Stimulated activated naive B cell treated with anti-CD40 and anti-IgM and Interleukin-4, amounts not matched to agents 10 μg/mL and 1 μg/mL and 100 μg/mL, for 72 hours (primary cell): ENCODE measurements at regions not wholly inside any gene's neighbourhood (a gene's known extent, or its start where the extent isn't known, plus 50 kb on each side); places are given as distances from the start of the nearest gene placed in this dataset.

Experiments
- ATAC-seq, 2 donors: fragments of 150-1000 bp; cut with Tn5 transposase; replicated peaks; 2 replicates each; pipeline ENCODE4 v1.10.0; 2021; ENCODE audit warnings: moderate library complexity in 1 of 2
- DNase-seq: peaks from one replicate; pipeline ENCODE4 v3.0.0; 2021
- H3K27ac Mint-ChIP-seq: one replicate; pipeline ENCODE4 v1.8.0; 2022; ENCODE audit warnings: mild to moderate bottlenecking, mixed read lengths
- H3K27me3 Mint-ChIP-seq, 2 donors: one replicate each; pipeline ENCODE4 v1.8.0; 2022; ENCODE audit warnings: mixed read lengths in 2 of 2
- H3K36me3 Mint-ChIP-seq, 2 donors: one replicate each; pipeline ENCODE4 v1.8.0; 2022; ENCODE audit warnings: mixed read lengths in 2 of 2, mild to moderate bottlenecking in 1 of 2
- H3K4me1 Mint-ChIP-seq, 2 donors: one replicate each; pipeline ENCODE4 v1.8.0; 2022; ENCODE audit warnings: mixed read lengths in 2 of 2, mild to moderate bottlenecking in 1 of 2
- H3K4me3 Mint-ChIP-seq, 2 donors: one replicate each; pipeline ENCODE4 v1.8.0; 2022; ENCODE audit warnings: mild to moderate bottlenecking in 2 of 2, mixed read lengths in 2 of 2, moderate library complexity in 1 of 2
- H3K9me3 Mint-ChIP-seq, 2 donors: one replicate each; pipeline ENCODE4 v1.8.0; 2022; ENCODE audit warnings: mixed read lengths in 2 of 2, mild to moderate bottlenecking in 1 of 2

GRCh38 chr2:129069875-129070594 is 751.4 kb upstream of the HS6ST1 start:
- H3K27ac Mint-ChIP-seq: no peak overlapping the region
- no peak for DNase-seq
- H3K4me1 Mint-ChIP-seq: no peaks in the 10 kb centered on the region
- H3K36me3 Mint-ChIP-seq: no peaks in the 10 kb centered on the region
- no peak for ATAC-seq
- H3K9me3 Mint-ChIP-seq: no peaks in the 10 kb centered on the region
- no peaks in the 10 kb centered on the region for H3K27me3 Mint-ChIP-seq
- no peak overlapping the region for H3K4me3 Mint-ChIP-seq

GRCh38 chr2:129070663-129071062 is 752.0 kb upstream of the HS6ST1 start:
- Mint-ChIP-seq H3K4me1 (no peaks in the 10 kb centered on the region), H3K4me3 (no peak overlapping the region), H3K27ac (no peak overlapping the region), H3K9me3 (no peaks in the 10 kb centered on the region), H3K36me3 (no peaks in the 10 kb centered on the region), H3K27me3 (peaks cover 0 to 3% of the 10 kb centered on the region in 2 donors)
- DNase-seq: no peak
- ATAC-seq: no peak

DNA sequence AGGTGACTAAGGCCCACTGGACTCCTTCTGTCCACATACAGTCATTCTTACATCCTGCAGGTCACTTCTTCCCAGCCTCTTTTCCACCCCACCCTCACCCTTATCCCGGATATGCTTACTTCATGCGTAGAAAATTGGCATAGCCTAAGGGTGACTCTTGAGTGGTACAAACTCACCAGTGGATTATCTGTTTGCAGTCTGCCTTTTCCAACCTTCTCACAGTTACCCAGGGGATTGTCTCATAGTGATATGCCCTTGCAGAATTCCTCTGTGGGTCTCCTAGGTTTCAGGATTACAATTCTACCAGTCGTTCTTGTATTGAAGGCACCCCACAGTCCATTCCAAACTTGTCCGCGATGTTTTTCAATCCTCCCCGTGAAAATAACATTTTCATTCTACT is 752.9 kb upstream of the HS6ST1 start:
- Mint-ChIP-seq H3K27me3 (peaks cover 0 to 5% of the 10 kb centered on the region in 2 donors), H3K9me3 (no peaks in the 10 kb centered on the region), H3K4me1 (no peaks in the 10 kb centered on the region), H3K4me3 (no peak overlapping the region), H3K36me3 (no peaks in the 10 kb centered on the region), H3K27ac (no peak overlapping the region)
- DNase-seq (no peak), ATAC-seq (no peak)

- H3K36me3 Mint-ChIP-seq: no peaks in the 10 kb centered on the region
- H3K27ac Mint-ChIP-seq: no peak overlapping the region
- peaks cover 1 to 12% of the 10 kb centered on the region in 2 donors for H3K27me3 Mint-ChIP-seq
- H3K4me3 Mint-ChIP-seq: no peak overlapping the region
- H3K4me1 Mint-ChIP-seq: no peaks in the 10 kb centered on the region
- H3K9me3 Mint-ChIP-seq: no peaks in the 10 kb centered on the region
- ATAC-seq (no peak), DNase-seq (no peak)
Observed at GRCh38 chr2:129074298-129074920, 755.7 kb upstream of the HS6ST1 start.

DNA sequence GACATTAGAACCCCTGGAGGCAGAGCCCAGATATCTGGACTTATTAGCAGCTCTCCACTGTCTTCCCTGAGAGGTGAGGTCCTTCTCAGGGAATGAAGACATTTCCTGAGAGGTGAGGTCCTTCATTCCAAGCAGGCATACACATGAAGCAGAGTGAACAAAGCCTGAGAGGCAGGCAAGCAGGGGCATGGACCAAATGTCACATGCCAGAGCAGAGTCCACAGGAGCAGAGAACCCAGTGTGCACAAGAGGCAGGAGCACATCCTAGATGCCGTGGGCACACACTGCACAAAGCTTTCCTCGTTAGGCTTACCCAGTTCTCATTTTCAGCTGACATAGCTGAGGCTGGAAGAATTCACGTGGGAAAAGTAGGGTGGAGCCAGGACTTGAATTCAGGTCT is 759.9 kb upstream of the HS6ST1 start:
- ATAC-seq (no peak), DNase-seq (no peak)
- H3K36me3 Mint-ChIP-seq: no peaks in the 10 kb centered on the region
- H3K4me1 Mint-ChIP-seq: no peaks in the 10 kb centered on the region
- H3K4me3 Mint-ChIP-seq: no peak overlapping the region
- no peak overlapping the region for H3K27ac Mint-ChIP-seq
- peaks cover 0 to 2% of the 10 kb centered on the region in 2 donors for H3K9me3 Mint-ChIP-seq
- H3K27me3 Mint-ChIP-seq: peaks cover 4 to 16% of the 10 kb centered on the region in 2 donors

- no peaks in the 10 kb centered on the region for H3K4me1 Mint-ChIP-seq
- no peak for DNase-seq
- H3K27ac Mint-ChIP-seq: no peak overlapping the region
- no peak overlapping the region for H3K4me3 Mint-ChIP-seq
- peaks cover 0 to 2% of the 10 kb centered on the region in 2 donors for H3K9me3 Mint-ChIP-seq
- no peak for ATAC-seq
- peaks cover 4 to 15% of the 10 kb centered on the region in 2 donors for H3K27me3 Mint-ChIP-seq
- H3K36me3 Mint-ChIP-seq: no peaks in the 10 kb centered on the region
Observed at GRCh38 chr2:129080715-129081476, 762.2 kb upstream of the HS6ST1 start.

- no peak overlapping the region for H3K27ac Mint-ChIP-seq
- DNase-seq (no peak), ATAC-seq (no peak)
- no peaks in the 10 kb centered on the region for H3K9me3 Mint-ChIP-seq
- no peaks in the 10 kb centered on the region for H3K4me1 Mint-ChIP-seq
- H3K4me3 Mint-ChIP-seq: no peak overlapping the region
- no peaks in the 10 kb centered on the region for H3K36me3 Mint-ChIP-seq
- H3K27me3 Mint-ChIP-seq: peaks cover 4 to 6% of the 10 kb centered on the region in 2 donors
Observed at GRCh38 chr2:129085386-129085785, 766.7 kb upstream of the HS6ST1 start.

DNA sequence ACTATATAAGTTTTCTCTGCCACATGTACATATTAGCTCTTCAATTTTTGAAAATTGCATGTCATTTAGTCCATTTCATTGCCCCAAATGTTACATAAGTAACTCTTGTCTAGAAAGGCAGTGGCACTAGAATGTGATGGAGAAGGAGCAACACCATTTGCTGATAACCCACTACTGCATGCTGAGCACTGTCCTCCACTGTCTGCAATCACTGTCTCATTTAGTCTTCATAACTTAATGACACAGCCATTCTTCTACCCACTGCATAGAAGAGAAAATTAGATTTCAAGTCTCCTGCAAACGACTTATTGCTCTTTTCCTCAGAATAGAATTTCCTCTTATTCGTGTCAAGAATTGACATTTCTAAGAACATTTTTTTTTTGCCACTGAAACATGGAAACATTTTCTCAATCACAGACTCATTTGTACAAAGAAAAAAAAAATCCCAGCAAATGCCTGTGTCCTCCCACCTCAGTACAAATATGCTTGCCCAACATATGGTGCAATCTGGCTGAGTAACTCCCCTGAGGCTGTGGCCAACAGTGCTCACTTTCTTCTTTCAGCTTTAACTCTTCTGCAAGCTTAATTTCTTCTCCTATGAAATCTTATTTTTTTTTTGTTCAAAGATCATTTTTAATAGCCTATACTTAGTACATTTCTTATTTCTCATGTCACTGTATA is 768.6 kb upstream of the HS6ST1 start:
- ATAC-seq: no peak
- H3K36me3 Mint-ChIP-seq: no peaks in the 10 kb centered on the region
- H3K9me3 Mint-ChIP-seq: no peaks in the 10 kb centered on the region
- no peak overlapping the region for H3K4me3 Mint-ChIP-seq
- no peak overlapping the region for H3K27ac Mint-ChIP-seq
- H3K27me3 Mint-ChIP-seq: peaks cover 4 to 6% of the 10 kb centered on the region in 2 donors
- DNase-seq: no peak
- H3K4me1 Mint-ChIP-seq: no peaks in the 10 kb centered on the region

DNA sequence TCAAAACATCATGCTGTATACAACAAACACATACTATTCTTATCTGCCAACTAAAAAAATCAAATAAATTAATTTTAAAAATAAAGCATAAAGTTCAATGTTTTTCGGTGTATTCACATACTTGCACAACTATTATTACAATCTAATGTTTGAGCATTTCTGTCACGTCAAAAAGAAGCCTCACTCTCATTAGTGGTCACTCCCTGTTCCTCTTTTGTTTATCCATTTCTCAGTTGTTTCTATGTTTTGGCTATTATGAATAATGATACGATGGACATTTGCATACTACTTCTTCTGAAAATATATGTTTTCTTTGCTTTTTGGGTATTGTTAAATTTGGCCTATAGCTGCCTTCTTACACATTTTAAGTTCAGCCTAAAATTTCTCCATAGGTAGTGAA is 773.0 kb upstream of the HS6ST1 start:
- Mint-ChIP-seq H3K36me3 (no peaks in the 10 kb centered on the region), H3K27me3 (peaks cover 0 to 8% of the 10 kb centered on the region in 2 donors), H3K4me1 (no peaks in the 10 kb centered on the region), H3K27ac (no peak overlapping the region), H3K4me3 (no peak overlapping the region), H3K9me3 (no peaks in the 10 kb centered on the region)
- no peak for ATAC-seq
- DNase-seq: no peak

DNA sequence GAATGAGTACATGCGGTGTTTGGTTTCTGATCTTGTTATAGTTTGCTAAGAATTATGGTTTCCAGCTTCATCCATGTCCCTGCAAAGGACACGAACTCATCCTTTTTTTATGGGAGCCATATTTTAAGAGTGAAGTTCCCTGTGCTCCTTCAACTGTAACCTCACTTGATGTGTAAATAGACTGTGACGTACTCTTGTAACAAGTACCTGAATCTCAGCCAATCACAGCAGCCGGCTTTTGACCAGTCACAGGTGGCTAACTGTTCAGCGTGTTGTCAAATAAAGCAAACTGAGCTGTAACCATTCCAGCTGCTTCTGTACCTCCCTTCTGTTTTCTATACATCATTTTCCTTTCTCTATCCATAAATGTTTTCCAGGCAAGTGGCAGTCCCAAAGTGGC is 774.3 kb upstream of the HS6ST1 start:
- Mint-ChIP-seq H3K36me3 (no peaks in the 10 kb centered on the region), H3K27ac (no peak overlapping the region), H3K4me3 (no peak overlapping the region), H3K9me3 (no peaks in the 10 kb centered on the region), H3K27me3 (peaks cover 0 to 10% of the 10 kb centered on the region in 2 donors), H3K4me1 (no peaks in the 10 kb centered on the region)
- no peak for ATAC-seq
- DNase-seq: no peak

GRCh38 chr2:129101186-129101585 is 782.5 kb upstream of the HS6ST1 start:
- ATAC-seq: no peak
- Mint-ChIP-seq H3K27ac (no peak overlapping the region), H3K36me3 (no peaks in the 10 kb centered on the region)

DNA sequence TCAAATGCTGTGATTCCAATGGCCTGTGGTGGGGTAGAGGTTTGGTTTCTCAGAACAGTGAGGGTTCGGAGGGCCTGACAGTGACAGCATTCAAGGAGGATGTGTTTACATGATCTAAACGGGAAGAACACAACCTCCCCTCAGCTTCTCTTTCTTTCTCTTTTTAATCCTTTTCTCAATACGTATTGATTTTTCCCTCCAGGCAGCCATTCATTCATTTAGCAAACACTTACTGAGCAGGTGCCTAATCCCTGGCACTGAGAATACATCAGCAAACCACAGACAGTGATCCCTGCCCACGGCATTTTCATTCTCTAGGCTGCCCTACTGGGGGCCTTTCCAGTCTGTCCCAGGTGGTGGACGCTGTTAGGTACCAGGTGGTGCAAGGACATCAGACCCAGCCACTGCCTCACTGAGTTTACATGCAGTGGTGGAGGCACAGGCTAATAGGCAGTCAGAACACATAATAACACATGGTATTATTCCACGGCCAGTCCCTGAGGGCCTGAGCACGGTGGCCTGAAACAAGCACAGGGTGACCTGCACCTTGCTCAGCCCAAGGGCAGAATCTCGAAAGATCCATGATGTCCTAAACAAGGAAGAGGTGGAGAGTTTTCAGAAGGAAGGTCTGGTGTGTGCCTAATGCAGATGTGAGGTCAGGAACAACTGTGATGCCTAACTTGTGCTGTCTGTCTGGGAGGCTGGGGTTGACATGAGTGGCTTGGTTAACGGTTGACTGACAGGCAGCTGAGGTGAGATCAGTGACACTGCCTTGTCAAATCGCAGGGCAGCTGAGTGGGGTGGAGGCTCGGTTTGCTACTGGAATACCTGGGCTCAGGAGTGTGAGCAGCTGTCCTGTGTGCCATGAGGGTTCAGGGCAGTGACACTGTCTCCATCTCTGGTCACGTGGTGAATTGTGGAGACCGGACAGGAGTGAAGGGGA is 785.5 kb upstream of the HS6ST1 start:
- DNase-seq (no peak), ATAC-seq (no peak)
- Mint-ChIP-seq H3K36me3 (no peaks in the 10 kb centered on the region), H3K27me3 (peaks cover 19 to 22% of the 10 kb centered on the region in 2 donors), H3K4me3 (no peak overlapping the region), H3K27ac (no peak overlapping the region), H3K9me3 (no peaks in the 10 kb centered on the region), H3K4me1 (peaks cover 0 to 2% of the 10 kb centered on the region in 2 donors)

More at GRCh38 chr2:129101186-129101585, 782.5 kb upstream of the HS6ST1 start:
- Mint-ChIP-seq H3K27me3 (peaks cover 21 to 22% of the 10 kb centered on the region in 2 donors), H3K4me3 (no peak overlapping the region), H3K4me1 (no peaks in the 10 kb centered on the region), H3K9me3 (no peaks in the 10 kb centered on the region)
- DNase-seq: no peak

DNA sequence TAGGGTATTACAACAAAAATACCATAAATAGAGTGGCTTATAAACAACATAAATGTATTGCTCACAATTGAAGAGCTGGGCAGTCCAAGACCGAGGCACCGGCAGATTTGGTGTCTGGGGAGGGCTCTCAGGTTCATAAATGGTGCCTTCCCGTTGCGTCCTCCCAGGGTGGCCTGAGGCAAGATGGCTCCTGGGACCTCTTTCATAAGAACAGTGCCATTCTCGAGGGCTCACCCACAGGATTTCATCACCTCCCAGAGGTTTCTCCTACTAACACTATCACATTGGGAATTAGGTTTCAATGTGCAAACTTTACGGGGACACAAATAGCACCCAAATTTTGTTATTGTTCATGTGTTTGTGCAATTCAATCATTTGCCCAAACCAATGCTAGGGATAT is 793.5 kb upstream of the HS6ST1 start:
- H3K4me1 Mint-ChIP-seq: peaks cover 0 to 2% of the 10 kb centered on the region in 2 donors
- no peaks in the 10 kb centered on the region for H3K9me3 Mint-ChIP-seq

More for the DNA sequence above, 793.5 kb upstream of the HS6ST1 start:
- no peak overlapping the region for H3K4me3 Mint-ChIP-seq
- H3K27me3 Mint-ChIP-seq: peaks cover 0 to 8% of the 10 kb centered on the region in 2 donors
- H3K36me3 Mint-ChIP-seq: no peaks in the 10 kb centered on the region
- H3K27ac Mint-ChIP-seq: no peak overlapping the region
- no peak for ATAC-seq
- no peak for DNase-seq
